Liver (tissue), 7 donors: ENCODE measurements at regions not wholly inside any gene's neighbourhood (a gene's known extent, or its start where the extent isn't known, plus 50 kb on each side); places are given as distances from the start of the nearest gene placed in this dataset.

ENCODE experiments used
- DNase-seq: peaks from one replicate; pipeline ENCODE4 v3.0.0-alpha.2; 2017; ENCODE audit warnings: low spot score
- H3K27ac ChIP-seq, 2 donors: one replicate each; pipeline ENCODE4 v1.7.0; 2013; ENCODE audit warnings: inconsistent platforms in 2 of 2, low read length in 2 of 2, control low read depth in 1 of 2, low read depth in 1 of 2, mild to moderate bottlenecking in 1 of 2
- H3K27me3 ChIP-seq, 4 donors: one replicate each; pipeline versions ENCODE4 v1.6.1 to v1.7.0; 2013; ENCODE audit warnings: low read length in 3 of 4, inconsistent platforms in 1 of 4, mild to moderate bottlenecking in 1 of 4, moderate library complexity in 1 of 4; ENCODE audit not compliant: control insufficient read depth in 4 of 4, insufficient read depth in 4 of 4
- H3K36me3 ChIP-seq, 4 donors: one replicate each; pipeline versions ENCODE4 v1.6.1 to v1.7.0; 2013; ENCODE audit warnings: low read length in 3 of 4, mild to moderate bottlenecking in 3 of 4, low read depth in 1 of 4, moderate library complexity in 1 of 4; ENCODE audit not compliant: control insufficient read depth in 4 of 4, insufficient read depth in 3 of 4
- H3K4me1 ChIP-seq, 4 donors: one replicate each; pipeline versions ENCODE4 v1.6.1 to v1.7.0; 2013; ENCODE audit warnings: low read length in 3 of 4, mild to moderate bottlenecking in 3 of 4, moderate library complexity in 1 of 4; ENCODE audit not compliant: control insufficient read depth in 4 of 4, insufficient read depth in 4 of 4
- H3K4me3 ChIP-seq, 3 donors: one replicate each; pipeline versions ENCODE4 v1.6.1 to v1.7.0; 2013; ENCODE audit warnings: low read length in 3 of 3, control low read depth in 1 of 3, low read depth in 1 of 3, mild to moderate bottlenecking in 1 of 3
- H3K9ac ChIP-seq, 2 donors: one replicate each; pipeline ENCODE4 v1.7.0; 2013; ENCODE audit warnings: low read length in 2 of 2, mild to moderate bottlenecking in 2 of 2, moderate library complexity in 2 of 2, control low read depth in 1 of 2, low read depth in 1 of 2
- H3K9me3 ChIP-seq, 4 donors: one replicate each; pipeline versions ENCODE4 v1.6.1 to v1.7.0; 2013; ENCODE audit warnings: low read length in 3 of 4; ENCODE audit not compliant: control insufficient read depth in 4 of 4
- EGR1 ChIP-seq, 2 donors: IDR thresholded peaks; 2 replicates each; pipeline ENCODE4 v1.6.1; 2016 to 2018; ENCODE audit warnings: antibody characterized with exemption in 2 of 2, low read depth in 2 of 2
- FOXA2 ChIP-seq: IDR thresholded peaks from 2 replicates; pipeline ENCODE4 v1.6.1; 2016; ENCODE audit warnings: antibody characterized with exemption
- GABPA ChIP-seq, 2 donors: IDR thresholded peaks in 1 of 2; conservative IDR thresholded peaks in 1 of 2; 2 replicates each; pipeline ENCODE4 v1.6.1; 2016; ENCODE audit warnings: antibody characterized with exemption in 2 of 2, mild to moderate bottlenecking in 1 of 2, moderate library complexity in 1 of 2
- HNF4G ChIP-seq: IDR thresholded peaks from 2 replicates; pipeline ENCODE4 v1.6.1; 2016; ENCODE audit warnings: antibody characterized with exemption
- JUND ChIP-seq, 2 donors: IDR thresholded peaks; 2 replicates each; pipeline ENCODE4 v1.6.1; 2016; ENCODE audit warnings: antibody characterized with exemption in 2 of 2
- NR2F2 ChIP-seq: IDR thresholded peaks from 2 replicates; pipeline ENCODE4 v1.6.1; 2016; ENCODE audit warnings: antibody characterized with exemption
- RAD21 ChIP-seq, 2 donors: IDR thresholded peaks; 2 replicates each; pipeline ENCODE4 v1.6.1; 2016; ENCODE audit warnings: antibody characterized with exemption in 2 of 2, mild to moderate bottlenecking in 2 of 2
- RXRA ChIP-seq, 2 donors: IDR thresholded peaks; 2 replicates each; pipeline ENCODE4 v1.6.1; 2017 to 2018; ENCODE audit warnings: antibody characterized with exemption in 2 of 2, mild to moderate bottlenecking in 1 of 2
- SP1 ChIP-seq: IDR thresholded peaks from 2 replicates; pipeline ENCODE4 v1.6.1; 2018; ENCODE audit warnings: antibody characterized with exemption, mild to moderate bottlenecking
- TAF1 ChIP-seq: conservative IDR thresholded peaks from 2 replicates; pipeline ENCODE4 v1.6.1; 2016; ENCODE audit warnings: antibody characterized with exemption, mild to moderate bottlenecking
- YY1 ChIP-seq: IDR thresholded peaks from 2 replicates; pipeline ENCODE4 v1.6.1; 2016; ENCODE audit warnings: antibody characterized with exemption, mild to moderate bottlenecking
- WGBS: extraction: QIAGEN DNeasy Blood & Tissue Kit; methylation state at CpG from one replicate; pipeline ENCODE4 v1.1.7; 2013; 5-methylcytosine and 5-hydroxymethylcytosine counted together
- TF ChIP-seq, protein P1 (sequence below): IDR thresholded peaks from 2 replicates; pipeline ENCODE4 v1.6.1; 2016; ENCODE audit warnings: antibody characterized with exemption
- TF ChIP-seq, protein P2 (sequence below): IDR thresholded peaks from 2 replicates; pipeline ENCODE4 v1.6.1; 2016; ENCODE audit warnings: antibody characterized with exemption
- TF ChIP-seq, protein P3 (sequence below): IDR thresholded peaks from 2 replicates; pipeline ENCODE4 v1.6.1; 2016; ENCODE audit warnings: antibody characterized with exemption, mild to moderate bottlenecking
- donor health status: healthy.
- donor health status: healthy.
- donor health status: healthy.
- donor health status: healthy.

DNA sequence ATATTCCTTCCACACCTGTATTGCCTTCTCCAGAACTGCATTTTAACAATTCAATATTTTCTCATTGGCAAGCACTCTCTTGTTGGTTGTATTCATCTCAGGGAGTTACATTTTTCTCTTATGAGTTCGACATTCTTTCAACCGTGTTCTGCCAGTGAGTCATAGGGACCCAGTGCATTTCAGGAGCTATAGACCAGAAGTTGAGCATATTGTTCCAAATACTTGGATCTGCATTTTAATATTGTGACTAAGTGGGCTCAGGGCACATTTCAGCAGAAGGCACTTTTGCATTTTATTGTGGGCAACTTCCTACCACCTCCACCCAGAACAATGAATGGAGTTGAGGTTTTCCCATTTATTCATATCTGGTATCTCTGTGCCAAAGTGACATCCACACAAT is 132.8 kb downstream of the TNFSF18 start:
- Histone ChIP-seq H3K36me3 (no peaks in the 10 kb centered on the region), H3K4me1 (no peaks in the 10 kb centered on the region), H3K27me3 (no peaks in the 10 kb centered on the region), H3K9ac (no peak overlapping the region), H3K4me3 (no peak overlapping the region), H3K27ac (no peak overlapping the region), H3K9me3 (peaks cover 2 to 7% (median 5%) of the 10 kb centered on the region in 4 donors)
- 80% methylated on average over 2 of the region's 2 CpGs for WGBS
- TF ChIP-seq JUND (IDR thresholded peaks at IDR 0.05), result peak in 1 of 2 donors; percentile 27
- TF ChIP-seq, protein P1, sequence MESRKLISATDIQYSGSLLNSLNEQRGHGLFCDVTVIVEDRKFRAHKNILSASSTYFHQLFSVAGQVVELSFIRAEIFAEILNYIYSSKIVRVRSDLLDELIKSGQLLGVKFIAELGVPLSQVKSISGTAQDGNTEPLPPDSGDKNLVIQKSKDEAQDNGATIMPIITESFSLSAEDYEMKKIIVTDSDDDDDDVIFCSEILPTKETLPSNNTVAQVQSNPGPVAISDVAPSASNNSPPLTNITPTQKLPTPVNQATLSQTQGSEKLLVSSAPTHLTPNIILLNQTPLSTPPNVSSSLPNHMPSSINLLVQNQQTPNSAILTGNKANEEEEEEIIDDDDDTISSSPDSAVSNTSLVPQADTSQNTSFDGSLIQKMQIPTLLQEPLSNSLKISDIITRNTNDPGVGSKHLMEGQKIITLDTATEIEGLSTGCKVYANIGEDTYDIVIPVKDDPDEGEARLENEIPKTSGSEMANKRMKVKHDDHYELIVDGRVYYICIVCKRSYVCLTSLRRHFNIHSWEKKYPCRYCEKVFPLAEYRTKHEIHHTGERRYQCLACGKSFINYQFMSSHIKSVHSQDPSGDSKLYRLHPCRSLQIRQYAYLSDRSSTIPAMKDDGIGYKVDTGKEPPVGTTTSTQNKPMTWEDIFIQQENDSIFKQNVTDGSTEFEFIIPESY, result no peak
- no peak for TF ChIP-seq YY1
- no peak for TF ChIP-seq EGR1 (IDR thresholded peaks at IDR 0.05; ENCODE audit: low read depth in 2 of 2)
- TF ChIP-seq TAF1, result no peak
- TF ChIP-seq RXRA (IDR thresholded peaks at IDR 0.05), result no peak
- TF ChIP-seq, protein P2, sequence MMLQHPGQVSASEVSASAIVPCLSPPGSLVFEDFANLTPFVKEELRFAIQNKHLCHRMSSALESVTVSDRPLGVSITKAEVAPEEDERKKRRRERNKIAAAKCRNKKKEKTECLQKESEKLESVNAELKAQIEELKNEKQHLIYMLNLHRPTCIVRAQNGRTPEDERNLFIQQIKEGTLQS, result no peak
- no peak for TF ChIP-seq NR2F2
- DNase-seq, result no peak

DNA sequence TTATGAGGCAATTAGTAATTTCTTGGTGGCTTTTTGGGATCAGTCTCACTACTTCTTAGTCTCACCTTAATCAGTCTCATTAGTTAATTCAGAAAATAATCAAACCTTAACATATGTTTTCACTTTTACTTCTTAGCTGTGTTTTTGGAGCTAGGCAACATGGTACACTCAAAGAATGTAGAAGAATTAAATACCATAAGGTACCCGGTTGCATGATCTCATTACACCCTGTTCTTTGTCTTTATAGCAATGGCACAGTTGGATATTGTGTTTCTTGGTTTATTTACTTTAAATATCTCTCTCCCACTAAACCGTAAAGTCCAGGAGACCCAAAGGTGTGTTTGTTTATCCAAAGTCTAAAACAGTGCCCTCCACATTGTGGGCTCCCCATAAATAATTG is 132.3 kb downstream of the TNFSF18 start:
- H3K27me3 ChIP-seq, result no peaks in the 10 kb centered on the region
- H3K4me1 ChIP-seq, result no peaks in the 10 kb centered on the region
- no peak for DNase-seq
- no peak overlapping the region for H3K27ac ChIP-seq
- WGBS, result 65% methylated on average over 2 of the region's 2 CpGs
- H3K9ac ChIP-seq, result no peak overlapping the region
- H3K9me3 ChIP-seq, result peaks cover 0 to 2% (median 1%) of the 10 kb centered on the region in 4 donors
- H3K4me3 ChIP-seq, result no peak overlapping the region
- TF ChIP-seq HNF4G (no peak), RAD21 (IDR thresholded peaks at IDR 0.05) (no peak), JUND (IDR thresholded peaks at IDR 0.05) (no peak), FOXA2 (no peak), SP1 (no peak), GABPA (IDR thresholded peaks at IDR 0.05 in 1 of 2, conservative IDR thresholded peaks at IDR 0.05 in 1 of 2) (no peak), RXRA (IDR thresholded peaks at IDR 0.05) (no peak)
- TF ChIP-seq, protein P1, result no peak
- TF ChIP-seq, protein P2, result no peak
- TF ChIP-seq, protein P3, sequence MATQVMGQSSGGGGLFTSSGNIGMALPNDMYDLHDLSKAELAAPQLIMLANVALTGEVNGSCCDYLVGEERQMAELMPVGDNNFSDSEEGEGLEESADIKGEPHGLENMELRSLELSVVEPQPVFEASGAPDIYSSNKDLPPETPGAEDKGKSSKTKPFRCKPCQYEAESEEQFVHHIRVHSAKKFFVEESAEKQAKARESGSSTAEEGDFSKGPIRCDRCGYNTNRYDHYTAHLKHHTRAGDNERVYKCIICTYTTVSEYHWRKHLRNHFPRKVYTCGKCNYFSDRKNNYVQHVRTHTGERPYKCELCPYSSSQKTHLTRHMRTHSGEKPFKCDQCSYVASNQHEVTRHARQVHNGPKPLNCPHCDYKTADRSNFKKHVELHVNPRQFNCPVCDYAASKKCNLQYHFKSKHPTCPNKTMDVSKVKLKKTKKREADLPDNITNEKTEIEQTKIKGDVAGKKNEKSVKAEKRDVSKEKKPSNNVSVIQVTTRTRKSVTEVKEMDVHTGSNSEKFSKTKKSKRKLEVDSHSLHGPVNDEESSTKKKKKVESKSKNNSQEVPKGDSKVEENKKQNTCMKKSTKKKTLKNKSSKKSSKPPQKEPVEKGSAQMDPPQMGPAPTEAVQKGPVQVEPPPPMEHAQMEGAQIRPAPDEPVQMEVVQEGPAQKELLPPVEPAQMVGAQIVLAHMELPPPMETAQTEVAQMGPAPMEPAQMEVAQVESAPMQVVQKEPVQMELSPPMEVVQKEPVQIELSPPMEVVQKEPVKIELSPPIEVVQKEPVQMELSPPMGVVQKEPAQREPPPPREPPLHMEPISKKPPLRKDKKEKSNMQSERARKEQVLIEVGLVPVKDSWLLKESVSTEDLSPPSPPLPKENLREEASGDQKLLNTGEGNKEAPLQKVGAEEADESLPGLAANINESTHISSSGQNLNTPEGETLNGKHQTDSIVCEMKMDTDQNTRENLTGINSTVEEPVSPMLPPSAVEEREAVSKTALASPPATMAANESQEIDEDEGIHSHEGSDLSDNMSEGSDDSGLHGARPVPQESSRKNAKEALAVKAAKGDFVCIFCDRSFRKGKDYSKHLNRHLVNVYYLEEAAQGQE, result no peak
- H3K36me3 ChIP-seq, result no peaks in the 10 kb centered on the region
